ENCODE measurements at regions not wholly inside any gene's neighbourhood (a gene's known extent, or its start where the extent isn't known, plus 50 kb on each side); places are given as distances from the start of the nearest gene placed in this dataset.

DNA sequence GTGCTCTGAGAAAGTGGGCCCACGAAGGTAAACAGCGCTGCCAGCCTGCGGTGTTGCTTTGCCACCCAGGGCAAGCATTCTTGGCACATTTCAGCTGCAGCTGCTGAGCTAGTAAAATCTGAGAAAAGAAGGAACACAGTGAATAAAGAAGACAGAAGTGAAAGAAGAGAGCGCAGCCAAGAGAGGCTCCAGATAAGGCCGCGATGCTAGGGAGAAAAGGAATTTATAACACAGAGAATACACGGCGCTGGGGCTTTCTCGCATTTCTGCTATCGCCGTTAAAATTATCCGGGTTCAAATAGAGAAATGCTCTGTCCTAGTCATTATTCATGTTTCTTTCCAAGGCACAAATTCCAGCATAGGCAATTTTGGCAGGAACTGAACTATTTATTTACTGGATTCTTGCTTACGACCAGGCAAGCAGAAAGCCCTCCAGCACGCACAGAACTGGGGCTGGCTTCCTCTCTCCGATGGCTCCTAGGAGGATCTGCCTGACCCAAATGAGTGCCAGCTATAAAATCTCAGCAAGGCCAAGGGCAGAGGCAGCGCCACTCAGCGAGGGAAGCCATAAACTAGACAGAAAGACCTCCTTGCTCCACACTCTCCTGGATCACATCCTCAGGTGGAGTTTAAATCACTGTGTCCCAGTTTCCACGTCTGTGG, 111.2 kb downstream of the ATPSCKMT start:
- no peak for TF ChIP-seq SMC3 (conservative IDR thresholded peaks at IDR 0.05; ENCODE audit: poor library complexity)
- no peak for TF ChIP-seq MXI1 (conservative IDR thresholded peaks at IDR 0.05; ENCODE audit: poor library complexity, severe bottlenecking)
- TF ChIP-seq, protein P1, sequence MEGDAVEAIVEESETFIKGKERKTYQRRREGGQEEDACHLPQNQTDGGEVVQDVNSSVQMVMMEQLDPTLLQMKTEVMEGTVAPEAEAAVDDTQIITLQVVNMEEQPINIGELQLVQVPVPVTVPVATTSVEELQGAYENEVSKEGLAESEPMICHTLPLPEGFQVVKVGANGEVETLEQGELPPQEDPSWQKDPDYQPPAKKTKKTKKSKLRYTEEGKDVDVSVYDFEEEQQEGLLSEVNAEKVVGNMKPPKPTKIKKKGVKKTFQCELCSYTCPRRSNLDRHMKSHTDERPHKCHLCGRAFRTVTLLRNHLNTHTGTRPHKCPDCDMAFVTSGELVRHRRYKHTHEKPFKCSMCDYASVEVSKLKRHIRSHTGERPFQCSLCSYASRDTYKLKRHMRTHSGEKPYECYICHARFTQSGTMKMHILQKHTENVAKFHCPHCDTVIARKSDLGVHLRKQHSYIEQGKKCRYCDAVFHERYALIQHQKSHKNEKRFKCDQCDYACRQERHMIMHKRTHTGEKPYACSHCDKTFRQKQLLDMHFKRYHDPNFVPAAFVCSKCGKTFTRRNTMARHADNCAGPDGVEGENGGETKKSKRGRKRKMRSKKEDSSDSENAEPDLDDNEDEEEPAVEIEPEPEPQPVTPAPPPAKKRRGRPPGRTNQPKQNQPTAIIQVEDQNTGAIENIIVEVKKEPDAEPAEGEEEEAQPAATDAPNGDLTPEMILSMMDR (IDR thresholded peaks at IDR 0.05; ENCODE audit: poor library complexity, severe bottlenecking): no peak
- no peak for TF ChIP-seq POLR2AphosphoS5 (IDR thresholded peaks at IDR 0.05)
- TF ChIP-seq EZH2 (IDR thresholded peaks at IDR 0.05; ENCODE audit: borderline replicate concordance, insufficient read depth, low read length, poor library complexity, severe bottlenecking): no peak

Data from neural cell (in vitro differentiated cells).